Neuronal stem cell (in vitro differentiated cells): ENCODE measurements at regions not wholly inside any gene's neighbourhood (a gene's known extent, or its start where the extent isn't known, plus 50 kb on each side); places are given as distances from the start of the nearest gene placed in this dataset.

Experiments used
- DNase-seq: peaks from one replicate; pipeline ENCODE4 v3.0.0-alpha.2; 2013; ENCODE audit warnings: low spot score
- H2AFZ ChIP-seq: one replicate; pipeline ENCODE4 v1.6.1; 2013; ENCODE audit warnings: mild to moderate bottlenecking, low read length, inconsistent platforms
- H2AK5ac ChIP-seq: 2 replicates; pipeline ENCODE4 v1.6.1; 2013; ENCODE audit warnings: low read depth, mild to moderate bottlenecking, inconsistent platforms, low read length, moderate library complexity, mixed read lengths
- H2BK120ac ChIP-seq: 2 replicates; pipeline ENCODE4 v1.6.1; 2013; ENCODE audit warnings: low read depth, mild to moderate bottlenecking, inconsistent platforms, low read length, moderate library complexity, mixed read lengths
- H2BK12ac ChIP-seq: one replicate; pipeline ENCODE4 v1.6.1; 2013; ENCODE audit warnings: low read length, inconsistent platforms
- H2BK15ac ChIP-seq: 2 replicates; pipeline ENCODE4 v1.6.1; 2013; ENCODE audit warnings: mild to moderate bottlenecking, low read length, inconsistent platforms, mixed read lengths
- H2BK5ac ChIP-seq: one replicate; pipeline ENCODE4 v1.6.1; 2013; ENCODE audit warnings: inconsistent platforms, mild to moderate bottlenecking, low read length, moderate library complexity
- H3K14ac ChIP-seq: one replicate; pipeline ENCODE4 v1.6.1; 2013; ENCODE audit warnings: low read length, inconsistent platforms
- H3K18ac ChIP-seq: 2 replicates; pipeline ENCODE4 v1.6.1; 2013; ENCODE audit warnings: low read length, inconsistent platforms
- H3K23ac ChIP-seq: 2 replicates; pipeline ENCODE4 v1.6.1; 2013; ENCODE audit warnings: low read depth, mild to moderate bottlenecking, mixed read lengths, low read length, inconsistent platforms; ENCODE audit not compliant: poor library complexity
- H3K27ac ChIP-seq: replicated peaks from 3 replicates; pipeline ENCODE4 v1.5.1; 2013; ENCODE audit warnings: low read length, inconsistent platforms
- H3K27me3 ChIP-seq, 3 experiments: 2 replicates each; pipeline ENCODE4 v1.6.1; 2013; ENCODE audit warnings: low read length in 3 of 3, mild to moderate bottlenecking in 2 of 3, inconsistent platforms in 1 of 3, low read depth in 1 of 3, mixed read lengths in 1 of 3, moderate library complexity in 1 of 3; ENCODE audit not compliant: control insufficient read depth in 3 of 3, insufficient read depth in 3 of 3
- H3K36me3 ChIP-seq, 2 donors: replicated peaks in 1 of 2; 2 replicates each; pipeline ENCODE4 v1.6.1; 2013; ENCODE audit warnings: low read length in 2 of 2; ENCODE audit not compliant: control insufficient read depth in 2 of 2, insufficient read depth in 2 of 2
- H3K4ac ChIP-seq: 2 replicates; pipeline ENCODE4 v1.6.1; 2013; ENCODE audit warnings: inconsistent platforms, mild to moderate bottlenecking, low read length, moderate library complexity
- H3K4me1 ChIP-seq, 2 donors: 1 replicate in 1 of 2; 2 replicates in 1 of 2; pipeline ENCODE4 v1.6.1; 2013; ENCODE audit warnings: low read length in 2 of 2, low read depth in 1 of 2; ENCODE audit not compliant: control insufficient read depth in 2 of 2, insufficient read depth in 1 of 2
- H3K4me2 ChIP-seq: one replicate; pipeline ENCODE4 v1.6.1; 2013; ENCODE audit warnings: mild to moderate bottlenecking, low read length, inconsistent platforms; ENCODE audit not compliant: insufficient read depth, poor library complexity, severe bottlenecking
- H3K4me3 ChIP-seq, 2 donors: 2 replicates each; pipeline ENCODE4 v1.5.1; 2013; ENCODE audit warnings: low read length in 2 of 2, mild to moderate bottlenecking in 2 of 2, inconsistent platforms in 1 of 2, moderate library complexity in 1 of 2
- H3K79me1 ChIP-seq: one replicate; pipeline ENCODE4 v1.6.1; 2013; ENCODE audit warnings: low read depth, mild to moderate bottlenecking, inconsistent platforms, low read length, moderate library complexity
- H3K9ac ChIP-seq: one replicate; pipeline ENCODE4 v1.6.1; 2013; ENCODE audit warnings: mild to moderate bottlenecking, low read depth, low read length, inconsistent platforms; ENCODE audit not compliant: poor library complexity
- H3K9me3 ChIP-seq, 2 donors: replicated peaks in 1 of 2; 2 replicates each; pipeline versions ENCODE3 to v1.6.1; 2013; ENCODE audit warnings: low read length in 2 of 2, mild to moderate bottlenecking in 2 of 2, inconsistent platforms in 1 of 2, low read depth in 1 of 2, mixed read lengths in 1 of 2, moderate library complexity in 1 of 2; ENCODE audit not compliant: control insufficient read depth in 2 of 2, insufficient read depth in 1 of 2
- H4K8ac ChIP-seq: one replicate; pipeline ENCODE4 v1.6.1; 2013; ENCODE audit warnings: low read depth, mild to moderate bottlenecking, inconsistent platforms, low read length, moderate library complexity
- H4K91ac ChIP-seq: one replicate; pipeline ENCODE4 v1.6.1; 2013; ENCODE audit warnings: low read length, low read depth, mild to moderate bottlenecking, inconsistent platforms; ENCODE audit not compliant: poor library complexity
- WGBS, 2 donors: extraction: QIAGEN DNeasy Blood & Tissue Kit; methylation state at CpG; one replicate each; pipeline ENCODE4 v1.1.7; 2013; ENCODE audit warnings: missing lambda C conversion rate in 2 of 2, mixed read lengths in 1 of 2; ENCODE audit not compliant: insufficient read length in 2 of 2, insufficient replicate concordance in 1 of 2; ENCODE audit errors: extremely low coverage in 2 of 2; 5-methylcytosine and 5-hydroxymethylcytosine counted together

GRCh38 chr1:101526813-101527212 is 290.0 kb downstream of the S1PR1 start:
- Histone ChIP-seq H4K91ac (no peak overlapping the region), H2AFZ (peak overlapping the region; percentile 75), H2BK15ac (no peak overlapping the region), H3K36me3 (no peaks in the 10 kb centered on the region), H2BK120ac (no peak overlapping the region), H4K8ac (no peak overlapping the region), H2AK5ac (no peak overlapping the region), H3K9me3 (peaks cover 2 to 9% of the 10 kb centered on the region in 2 donors), H3K23ac (no peak overlapping the region), H3K9ac (no peak overlapping the region), H3K79me1 (no peaks in the 10 kb centered on the region), H3K14ac (no peak overlapping the region), H3K27me3 (no peaks in the 10 kb centered on the region), H2BK5ac (no peak overlapping the region), H2BK12ac (no peak overlapping the region), H3K4me2 (no peak overlapping the region), H3K4me3 (no peak overlapping the region), H3K18ac (no peak overlapping the region), H3K4ac (no peak overlapping the region), H3K4me1 (peaks cover 0 to 2% of the 10 kb centered on the region in 2 donors), H3K27ac (no peak overlapping the region)
- no CpG with 5 or more reads among the region's 6 CpGs for WGBS, 2 donors
- DNase-seq = no peak

DNA sequence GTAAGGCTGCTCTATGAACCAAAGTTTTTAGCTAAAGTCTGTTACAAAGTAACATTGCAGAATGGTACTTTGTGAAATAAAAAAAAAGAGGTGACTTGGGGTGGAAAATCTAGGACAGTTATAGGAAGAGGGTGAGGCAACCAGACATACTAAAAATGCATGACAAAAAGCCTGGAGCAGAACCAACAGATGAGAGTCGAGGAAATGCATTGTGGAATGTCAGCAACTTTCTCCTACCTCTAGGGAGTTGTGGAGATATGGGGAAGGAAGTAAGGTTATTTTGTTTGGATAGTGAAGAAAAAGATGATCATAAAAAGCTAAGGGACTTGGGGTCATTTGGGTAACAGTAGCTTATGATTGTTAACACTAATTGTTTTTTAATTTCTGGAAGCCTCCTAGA is 295.6 kb downstream of the S1PR1 start:
- Histone ChIP-seq H3K4me2 (no peak overlapping the region), H2BK15ac (no peak overlapping the region), H3K36me3 (no peaks in the 10 kb centered on the region), H3K14ac (no peak overlapping the region), H4K91ac (no peak overlapping the region), H3K27me3 (no peaks in the 10 kb centered on the region), H2AK5ac (no peak overlapping the region), H3K4me1 (no peaks in the 10 kb centered on the region), H3K4me3 (no peak overlapping the region), H3K9ac (no peak overlapping the region), H3K79me1 (no peaks in the 10 kb centered on the region), H3K9me3 (peaks cover 0 to 7% of the 10 kb centered on the region in 2 donors), H3K18ac (no peak overlapping the region), H2AFZ (no peak overlapping the region), H3K4ac (no peak overlapping the region), H3K23ac (no peak overlapping the region), H2BK120ac (no peak overlapping the region), H2BK12ac (no peak overlapping the region), H2BK5ac (no peak overlapping the region), H3K27ac (no peak overlapping the region), H4K8ac (no peak overlapping the region)
- WGBS, 2 donors = no CpG with 5 or more reads among the region's 1 CpG
- no peak for DNase-seq

DNA sequence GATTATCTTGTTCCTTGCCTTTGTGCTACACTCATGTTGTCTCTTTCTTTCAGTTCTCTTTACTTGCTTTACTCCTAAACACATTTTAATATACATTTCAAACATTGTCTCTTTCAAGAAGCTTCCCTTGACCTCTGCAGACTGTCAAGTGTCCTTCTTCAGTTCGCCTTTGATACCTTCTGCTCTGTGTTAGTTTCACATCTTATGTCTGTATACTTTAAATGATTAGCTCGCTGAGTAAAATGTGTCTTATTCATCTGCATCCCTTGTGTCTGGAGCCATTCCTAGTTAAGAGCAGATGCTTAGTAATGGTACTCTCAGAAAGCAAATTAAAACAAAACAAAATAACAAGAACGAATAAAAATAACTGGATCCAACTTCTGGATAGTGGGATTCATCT is 303.3 kb downstream of the S1PR1 start:
- H3K79me1 ChIP-seq = no peaks in the 10 kb centered on the region
- H3K27ac ChIP-seq = no peak overlapping the region
- H3K4me2 ChIP-seq = no peak overlapping the region
- WGBS, 2 donors = no CpG with 5 or more reads among the region's 3 CpGs
- H3K4me1 ChIP-seq = no peaks in the 10 kb centered on the region
- H2BK12ac ChIP-seq = no peak overlapping the region
- no peaks in the 10 kb centered on the region for H3K27me3 ChIP-seq
- no peak overlapping the region for H3K4ac ChIP-seq
- H3K9me3 ChIP-seq = peaks cover 2 to 4% of the 10 kb centered on the region in 2 donors
- H3K14ac ChIP-seq = no peak overlapping the region
- H2BK5ac ChIP-seq = no peak overlapping the region
- H3K4me3 ChIP-seq = no peak overlapping the region
- DNase-seq = no peak
- no peak overlapping the region for H3K23ac ChIP-seq
- H3K9ac ChIP-seq = no peak overlapping the region
- no peak overlapping the region for H2AK5ac ChIP-seq
- no peak overlapping the region for H2BK15ac ChIP-seq
- H4K8ac ChIP-seq = no peak overlapping the region
- no peak overlapping the region for H2BK120ac ChIP-seq
- no peaks in the 10 kb centered on the region for H3K36me3 ChIP-seq
- peak overlapping the region; percentile 51 for H2AFZ ChIP-seq
- no peak overlapping the region for H3K18ac ChIP-seq
- no peak overlapping the region for H4K91ac ChIP-seq

- H3K23ac ChIP-seq = no peak overlapping the region
- H3K27ac ChIP-seq = no peak overlapping the region
- H3K4me2 ChIP-seq = no peak overlapping the region
- H3K9ac ChIP-seq = no peak overlapping the region
- H4K91ac ChIP-seq = no peak overlapping the region
- H3K79me1 ChIP-seq = no peaks in the 10 kb centered on the region
- H3K4me1 ChIP-seq = peaks cover 0 to 3% of the 10 kb centered on the region in 2 donors
- H3K18ac ChIP-seq = no peak overlapping the region
- H3K36me3 ChIP-seq = no peaks in the 10 kb centered on the region
- H2BK12ac ChIP-seq = no peak overlapping the region
- H3K9me3 ChIP-seq = peaks cover 0 to 2% of the 10 kb centered on the region in 2 donors
- no peak overlapping the region for H3K4me3 ChIP-seq
- H4K8ac ChIP-seq = no peak overlapping the region
- no peak overlapping the region for H2AK5ac ChIP-seq
- H3K4ac ChIP-seq = no peak overlapping the region
- WGBS, 2 donors = no CpG with 5 or more reads among the region's 1 CpG
- H2BK5ac ChIP-seq = no peak overlapping the region
- no peaks in the 10 kb centered on the region for H3K27me3 ChIP-seq
- H3K14ac ChIP-seq = no peak overlapping the region
- no peak overlapping the region for H2AFZ ChIP-seq
- H2BK15ac ChIP-seq = no peak overlapping the region
- no peak for DNase-seq
- H2BK120ac ChIP-seq = no peak overlapping the region
Measured at GRCh38 chr1:101546885-101547284, 310.1 kb downstream of the S1PR1 start.
